Uterus (tissue), 3 donors: ENCODE measurements at regions not wholly inside any gene's neighbourhood (a gene's known extent, or its start where the extent isn't known, plus 50 kb on each side); places are given as distances from the start of the nearest gene placed in this dataset.

Experiments used
- DNase-seq, 2 donors: peaks; one replicate each; pipeline ENCODE4 v3.0.0-alpha.2; 2019 to 2020
- H3K27ac ChIP-seq, 2 donors: fragments of 200-600 bp; sonication (generic); 1 replicate in 1 of 2; 2 replicates in 1 of 2; pipeline ENCODE4 v1.5.1; 2016 to 2018
- H3K27me3 ChIP-seq, 2 donors: fragments of 200-600 bp; sonication (generic); one replicate each; pipeline ENCODE4 v1.5.1; 2018 to 2019; ENCODE audit warnings: control low read depth in 1 of 2
- H3K36me3 ChIP-seq, 2 donors: fragments of 200-600 bp; sonication (generic); one replicate each; pipeline ENCODE4 v1.5.1; 2019; ENCODE audit warnings: control low read depth in 1 of 2
- H3K4me1 ChIP-seq, 2 donors: fragments of 200-600 bp; sonication (generic); one replicate each; pipeline ENCODE4 v1.5.1; 2018 to 2019; ENCODE audit warnings: control low read depth in 1 of 2
- H3K4me3 ChIP-seq, 2 donors: fragments of 200-600 bp; sonication (generic); 1 replicate in 1 of 2; 2 replicates in 1 of 2; pipeline ENCODE4 v1.5.1; 2018 to 2019; ENCODE audit warnings: mild to moderate bottlenecking in 1 of 2
- H3K9me3 ChIP-seq, 2 donors: fragments of 200-600 bp; sonication (generic); one replicate each; pipeline ENCODE4 v1.5.1; 2019; ENCODE audit warnings: control low read depth in 1 of 2
- CTCF ChIP-seq, 4 experiments: fragments of 200-600 bp in 2 of 4; fragments of 450-650 bp in 2 of 4; sonication (generic) in 2 of 4; IDR thresholded peaks; one replicate each; pipeline ENCODE4 v1.5.1; 2016 to 2019; ENCODE audit warnings: antibody characterized with exemption in 4 of 4, mild to moderate bottlenecking in 2 of 4, moderate library complexity in 1 of 4
- POLR2A ChIP-seq, 2 donors: fragments of 450-650 bp; IDR thresholded peaks; one replicate each; pipeline ENCODE4 v1.6.1; 2016; ENCODE audit warnings: antibody characterized with exemption in 2 of 2, mild to moderate bottlenecking in 1 of 2, moderate library complexity in 1 of 2
- intact Hi-C: fragments of 100-400 bp; cut with DNase I; formaldehyde crosslinking; loops from one replicate; pipeline ENCODE4 v1.15.1; 2023; ENCODE audit warnings: low total_unique reads
- donor health status: DM: yes; HTN: yes; CAD: no.

GRCh38 chr11:115710980-115711379, 206.8 kb upstream of the CADM1 start:
- DNase-seq, result no peak
- Histone ChIP-seq H3K4me1 (no peaks in the 10 kb centered on the region), H3K36me3 (no peaks in the 10 kb centered on the region), H3K9me3 (no peaks in the 10 kb centered on the region), H3K27ac (no peak overlapping the region), H3K4me3 (no peak overlapping the region), H3K27me3 (no peaks in the 10 kb centered on the region)
- no peak for TF ChIP-seq CTCF (IDR thresholded peaks at IDR 0.05)
- TF ChIP-seq POLR2A (IDR thresholded peaks at IDR 0.05), result no peak
- intact Hi-C loops, result no loop called here

- H3K27me3 ChIP-seq, result no peaks in the 10 kb centered on the region
- no peaks in the 10 kb centered on the region for H3K4me1 ChIP-seq
- H3K4me3 ChIP-seq, result no peak overlapping the region
- no peaks in the 10 kb centered on the region for H3K36me3 ChIP-seq
- intact Hi-C loops, result no loop called here
- H3K27ac ChIP-seq, result no peak overlapping the region
- TF ChIP-seq CTCF (IDR thresholded peaks at IDR 0.05) (no peak), POLR2A (IDR thresholded peaks at IDR 0.05) (no peak)
- DNase-seq, result no peak
- H3K9me3 ChIP-seq, result no peaks in the 10 kb centered on the region
Measured at GRCh38 chr11:115710426-115710825, 206.2 kb upstream of the CADM1 start.

GRCh38 chr11:115709297-115709696, 205.1 kb upstream of the CADM1 start:
- no peak for DNase-seq
- no peak overlapping the region for H3K27ac ChIP-seq
- no peak overlapping the region for H3K4me3 ChIP-seq
- no peaks in the 10 kb centered on the region for H3K9me3 ChIP-seq
- no peaks in the 10 kb centered on the region for H3K4me1 ChIP-seq
- no peaks in the 10 kb centered on the region for H3K27me3 ChIP-seq
- no peaks in the 10 kb centered on the region for H3K36me3 ChIP-seq
- intact Hi-C loops, result no loop called here
- TF ChIP-seq POLR2A (IDR thresholded peaks at IDR 0.05) (no peak), CTCF (IDR thresholded peaks at IDR 0.05) (no peak)

GRCh38 chr11:115707180-115707905, 203.1 kb upstream of the CADM1 start:
- Histone ChIP-seq H3K9me3 (no peaks in the 10 kb centered on the region), H3K36me3 (no peaks in the 10 kb centered on the region), H3K27me3 (no peaks in the 10 kb centered on the region), H3K4me1 (no peaks in the 10 kb centered on the region), H3K27ac (no peak overlapping the region), H3K4me3 (no peak overlapping the region)
- TF ChIP-seq CTCF (IDR thresholded peaks at IDR 0.05) (no peak), POLR2A (IDR thresholded peaks at IDR 0.05) (no peak)
- DNase-seq, result no peak
- intact Hi-C loops, result no loop called here

GRCh38 chr11:115706626-115707135, 202.5 kb upstream of the CADM1 start:
- no peaks in the 10 kb centered on the region for H3K4me1 ChIP-seq
- no peaks in the 10 kb centered on the region for H3K27me3 ChIP-seq
- intact Hi-C loops, result no loop called here
- no peaks in the 10 kb centered on the region for H3K36me3 ChIP-seq
- DNase-seq, result no peak
- TF ChIP-seq POLR2A (IDR thresholded peaks at IDR 0.05) (no peak), CTCF (IDR thresholded peaks at IDR 0.05) (no peak)
- no peak overlapping the region for H3K4me3 ChIP-seq
- H3K9me3 ChIP-seq, result no peaks in the 10 kb centered on the region
- no peak overlapping the region for H3K27ac ChIP-seq
